Mesenchymal stem cell (in vitro differentiated cells and primary cell): ENCODE measurements at regions not wholly inside any gene's neighbourhood (a gene's known extent, or its start where the extent isn't known, plus 50 kb on each side); places are given as distances from the start of the nearest gene placed in this dataset.

ENCODE experiments used
- DNase-seq: peaks from one replicate; pipeline ENCODE4 v3.0.0-alpha.2; 2013
- H2AFZ ChIP-seq: one replicate; pipeline ENCODE4 v1.6.1; 2013; ENCODE audit warnings: low read depth, mild to moderate bottlenecking, control low read depth, inconsistent platforms, low read length, moderate library complexity
- H2AK5ac ChIP-seq: 2 replicates; pipeline ENCODE4 v1.6.1; 2013; ENCODE audit warnings: low read length, moderate library complexity, mild to moderate bottlenecking, inconsistent platforms; ENCODE audit not compliant: severe bottlenecking
- H2BK120ac ChIP-seq: one replicate; pipeline ENCODE4 v1.6.1; 2013; ENCODE audit warnings: low read depth, mild to moderate bottlenecking, inconsistent platforms, low read length, moderate library complexity
- H2BK12ac ChIP-seq, 2 experiments: one replicate each; pipeline ENCODE4 v1.6.1; 2013; ENCODE audit warnings: inconsistent platforms in 2 of 2, low read length in 2 of 2, mild to moderate bottlenecking in 2 of 2, moderate library complexity in 2 of 2, control low read depth in 1 of 2
- H2BK15ac ChIP-seq: one replicate; pipeline ENCODE4 v1.6.1; 2013; ENCODE audit warnings: mild to moderate bottlenecking, low read depth, inconsistent platforms; ENCODE audit not compliant: poor library complexity, severe bottlenecking
- H2BK5ac ChIP-seq: 2 replicates; pipeline ENCODE4 v1.6.1; 2013; ENCODE audit warnings: low read depth, mild to moderate bottlenecking, low read length, control low read depth, inconsistent platforms; ENCODE audit not compliant: poor library complexity, severe bottlenecking
- H3K14ac ChIP-seq, 2 experiments: one replicate each; pipeline ENCODE4 v1.6.1; 2013; ENCODE audit warnings: inconsistent platforms in 2 of 2, low read length in 2 of 2, control low read depth in 1 of 2, mild to moderate bottlenecking in 1 of 2, moderate library complexity in 1 of 2
- H3K18ac ChIP-seq, 2 experiments: one replicate each; pipeline ENCODE4 v1.6.1; 2013; ENCODE audit warnings: inconsistent platforms in 2 of 2, low read length in 2 of 2, control low read depth in 1 of 2, low read depth in 1 of 2, mild to moderate bottlenecking in 1 of 2
- H3K23ac ChIP-seq, 2 experiments: one replicate each; pipeline ENCODE4 v1.6.1; 2013; ENCODE audit warnings: inconsistent platforms in 2 of 2, low read length in 2 of 2, mild to moderate bottlenecking in 2 of 2, moderate library complexity in 2 of 2, control low read depth in 1 of 2
- H3K27ac ChIP-seq: 2 replicates; pipeline ENCODE4 v1.5.1; 2013; ENCODE audit warnings: mild to moderate bottlenecking, moderate library complexity, low read length, control low read depth, inconsistent platforms; ENCODE audit not compliant: poor library complexity, severe bottlenecking
- H3K27me3 ChIP-seq, 2 experiments: 2 replicates each; pipeline versions ENCODE4 v1.6.1 to v1.7.0; 2013; ENCODE audit warnings: low read length in 2 of 2, mild to moderate bottlenecking in 2 of 2, moderate library complexity in 2 of 2, control low read depth in 1 of 2, inconsistent platforms in 1 of 2; ENCODE audit not compliant: control insufficient read depth in 1 of 2, insufficient read depth in 1 of 2
- H3K36me3 ChIP-seq, 2 experiments: 2 replicates each; pipeline versions ENCODE4 v1.6.1 to v1.7.0; 2013; ENCODE audit warnings: low read length in 2 of 2, control low read depth in 1 of 2, inconsistent platforms in 1 of 2, low read depth in 1 of 2, mild to moderate bottlenecking in 1 of 2; ENCODE audit not compliant: insufficient read depth in 2 of 2, control insufficient read depth in 1 of 2
- H3K4ac ChIP-seq, 2 experiments: one replicate each; pipeline ENCODE4 v1.6.1; 2013; ENCODE audit warnings: inconsistent platforms in 2 of 2, low read length in 2 of 2, mild to moderate bottlenecking in 2 of 2, moderate library complexity in 2 of 2, control low read depth in 1 of 2, low read depth in 1 of 2
- H3K4me1 ChIP-seq: 2 replicates; pipeline ENCODE4 v1.6.1; 2013; ENCODE audit warnings: low read depth, low read length, control low read depth; ENCODE audit not compliant: control insufficient read depth, insufficient read depth
- H3K4me2 ChIP-seq: 2 replicates; pipeline ENCODE4 v1.6.1; 2013; ENCODE audit warnings: low read length, mild to moderate bottlenecking, inconsistent platforms; ENCODE audit not compliant: poor library complexity, severe bottlenecking
- H3K4me3 ChIP-seq, 2 experiments: 2 replicates each; pipeline versions ENCODE4 v1.5.1 to v1.7.0; 2013; ENCODE audit warnings: low read length in 2 of 2, mild to moderate bottlenecking in 2 of 2, control low read depth in 1 of 2, low read depth in 1 of 2; ENCODE audit not compliant: insufficient read depth in 1 of 2
- H3K79me1 ChIP-seq: replicated peaks from 2 replicates; pipeline ENCODE4 v1.6.1; 2013; ENCODE audit warnings: mild to moderate bottlenecking, control low read depth, low read length, inconsistent platforms; ENCODE audit not compliant: poor library complexity, severe bottlenecking
- H3K9ac ChIP-seq: 2 replicates; pipeline ENCODE4 v1.7.0; 2013; ENCODE audit warnings: mild to moderate bottlenecking, low read length, moderate library complexity
- H3K9me3 ChIP-seq: 2 replicates; pipeline ENCODE4 v1.7.0; 2013; ENCODE audit warnings: mild to moderate bottlenecking, low read length; ENCODE audit not compliant: control insufficient read depth
- H4K8ac ChIP-seq: one replicate; pipeline ENCODE4 v1.6.1; 2013; ENCODE audit warnings: inconsistent platforms, mild to moderate bottlenecking, low read length, moderate library complexity
- H4K91ac ChIP-seq: one replicate; pipeline ENCODE4 v1.6.1; 2013; ENCODE audit warnings: mild to moderate bottlenecking, low read length, inconsistent platforms
- WGBS: methylation state at CpG from one replicate; pipeline ENCODE4 v1.1.7; 2013; ENCODE audit warnings: mixed read lengths; 5-methylcytosine and 5-hydroxymethylcytosine counted together

DNA sequence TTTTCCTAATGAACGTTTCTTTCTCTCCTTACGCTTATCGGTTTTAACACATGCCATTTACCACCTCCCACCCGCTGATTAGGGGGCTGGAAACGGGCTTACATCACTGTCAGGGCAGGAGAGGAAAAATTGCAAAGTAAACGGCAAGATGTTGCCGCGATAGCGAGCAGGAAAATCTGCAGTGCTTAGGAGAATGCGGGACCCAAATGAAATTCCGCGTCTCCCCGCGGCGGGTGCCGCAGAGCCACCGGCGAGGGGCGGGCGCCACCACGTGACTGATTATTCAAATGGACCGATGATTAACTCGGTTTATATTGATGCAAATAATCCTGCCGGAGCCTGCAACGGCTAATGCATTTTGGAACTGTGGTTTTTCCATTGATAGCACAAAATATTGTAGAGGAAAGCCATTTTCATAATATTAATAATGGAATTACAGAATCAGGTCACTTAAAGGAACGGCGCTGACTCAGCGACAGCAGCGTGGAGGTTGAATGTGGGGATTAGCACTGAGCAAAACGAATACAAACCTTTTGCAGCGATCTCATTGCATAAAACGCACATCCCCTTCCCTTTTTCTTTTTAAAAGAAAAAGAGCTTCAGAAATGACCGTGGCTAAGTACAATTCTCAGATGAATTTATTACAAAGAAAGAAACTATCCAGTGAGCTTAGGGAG lies 224.2 kb downstream of the STIM2 start:
- Histone ChIP-seq H3K79me1 (no peaks in the 10 kb centered on the region), H3K4me3 (peak overlapping the region; percentile 8 to 76), H3K18ac (no peak overlapping the region)

DNA sequence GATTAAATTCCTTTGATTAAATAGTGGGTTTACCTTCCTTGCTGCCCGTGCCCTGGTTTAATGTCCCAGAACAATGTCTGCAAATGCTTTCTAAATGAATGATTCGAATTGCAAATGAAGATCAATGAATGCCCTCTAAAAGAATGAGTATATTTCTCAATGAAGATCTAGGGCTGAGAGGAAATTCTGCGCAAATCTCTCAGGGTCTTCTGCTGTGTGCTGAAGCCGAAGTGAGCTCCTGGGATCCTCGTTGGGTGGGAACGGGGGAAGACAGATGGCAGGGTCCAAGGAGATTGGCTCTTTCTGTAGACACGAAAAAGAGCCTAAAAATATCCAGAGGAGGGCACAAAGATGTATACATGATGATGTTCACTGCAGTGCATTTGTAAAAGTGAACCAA lies 224.8 kb downstream of the STIM2 start:
- H3K23ac ChIP-seq, result no peak overlapping the region
- H3K4me2 ChIP-seq, result no peak overlapping the region
- H4K91ac ChIP-seq, result no peak overlapping the region
- WGBS, result 57% methylated on average over 7 of the region's 7 CpGs
- H2BK12ac ChIP-seq, result no peak overlapping the region
- no peak overlapping the region for H2BK120ac ChIP-seq
- H2BK15ac ChIP-seq, result no peak overlapping the region
- H3K14ac ChIP-seq, result no peak overlapping the region
- peak overlapping the region; percentile 60 for H3K9ac ChIP-seq
- H3K18ac ChIP-seq, result no peak overlapping the region
- no peak overlapping the region for H2AFZ ChIP-seq
- H3K4me3 ChIP-seq, result peak overlapping the region in 1 of 2 experiments; percentile 76
- no peaks in the 10 kb centered on the region for H3K79me1 ChIP-seq
- H3K4me1 ChIP-seq, result peaks cover 2% of the 10 kb centered on the region
- H3K27ac ChIP-seq, result no peak overlapping the region
- H3K27me3 ChIP-seq, result peaks cover 71 to 88% of the 10 kb centered on the region in 2 experiments
- no peak overlapping the region for H3K4ac ChIP-seq
- no peaks in the 10 kb centered on the region for H3K36me3 ChIP-seq
- H4K8ac ChIP-seq, result no peak overlapping the region
- H3K9me3 ChIP-seq, result no peaks in the 10 kb centered on the region
- no peak overlapping the region for H2AK5ac ChIP-seq
- no peak overlapping the region for H2BK5ac ChIP-seq
- DNase-seq, result no peak

More for the DNA sequence above, 224.2 kb downstream of the STIM2 start:
- H2AK5ac ChIP-seq, result no peak overlapping the region
- no peak overlapping the region for H2AFZ ChIP-seq
- peak; percentile 19 for DNase-seq
- no peaks in the 10 kb centered on the region for H3K36me3 ChIP-seq
- no peak overlapping the region for H2BK12ac ChIP-seq
- no peak overlapping the region for H3K4ac ChIP-seq
- no peak overlapping the region for H4K8ac ChIP-seq
- no peaks in the 10 kb centered on the region for H3K9me3 ChIP-seq
- H3K9ac ChIP-seq, result peak overlapping the region; percentile 60
- peak overlapping the region; percentile 63 for H3K4me2 ChIP-seq
- H3K14ac ChIP-seq, result no peak overlapping the region
- peaks cover 71 to 88% of the 10 kb centered on the region in 2 experiments for H3K27me3 ChIP-seq
- no peak overlapping the region for H3K27ac ChIP-seq
- no peak overlapping the region for H4K91ac ChIP-seq
- no peak overlapping the region for H3K23ac ChIP-seq
- H2BK5ac ChIP-seq, result no peak overlapping the region
- no peak overlapping the region for H2BK120ac ChIP-seq
- no peak overlapping the region for H2BK15ac ChIP-seq
- H3K4me1 ChIP-seq, result peaks cover 2% of the 10 kb centered on the region
- WGBS, result 2% methylated on average over 29 of the region's 33 CpGs

DNA sequence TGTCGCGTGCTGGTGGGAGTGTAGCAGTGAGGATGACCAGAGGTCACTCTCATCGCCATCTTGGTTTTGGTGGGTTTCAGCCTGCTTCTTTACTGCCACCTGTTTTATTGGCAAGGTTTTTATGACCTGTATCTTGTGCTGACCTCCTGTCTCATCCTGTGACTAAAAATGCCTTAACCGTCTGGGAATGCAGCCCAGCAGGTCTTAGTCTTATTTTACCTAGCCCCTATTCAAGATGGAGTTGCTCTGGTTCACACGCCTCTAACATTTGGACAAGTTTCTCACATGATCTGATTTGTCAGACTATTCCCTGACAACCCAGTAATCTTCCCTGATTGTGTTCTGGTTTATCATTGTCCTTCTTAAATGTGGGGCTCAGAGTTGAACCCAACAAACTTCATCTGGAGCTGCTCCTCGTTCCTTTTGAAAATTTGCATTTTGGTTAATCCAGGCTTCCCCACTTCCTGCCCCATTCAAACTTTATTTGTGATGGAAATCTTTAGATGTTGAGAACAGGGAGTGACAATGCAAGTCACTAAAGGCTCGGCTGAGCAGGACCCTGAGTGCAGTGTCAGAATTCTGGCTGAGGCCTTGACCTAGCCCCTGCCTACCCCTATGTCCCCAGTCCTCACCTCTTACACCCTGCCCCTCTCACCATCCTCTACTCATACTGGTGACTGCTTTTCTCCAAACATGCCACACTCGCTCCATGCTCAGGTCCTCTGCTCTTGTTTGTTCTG lies 226.8 kb downstream of the STIM2 start:
- H3K4me3 ChIP-seq, result no peak overlapping the region
- H3K18ac ChIP-seq, result no peak overlapping the region
- no peak overlapping the region for H4K91ac ChIP-seq
- WGBS, result 88% methylated on average over 7 of the region's 8 CpGs
- H3K9ac ChIP-seq, result no peak overlapping the region
- peaks cover 69 to 93% of the 10 kb centered on the region in 2 experiments for H3K27me3 ChIP-seq
- no peak overlapping the region for H2AK5ac ChIP-seq
- H3K4ac ChIP-seq, result no peak overlapping the region
- no peak overlapping the region for H3K4me2 ChIP-seq
- no peak overlapping the region for H2BK12ac ChIP-seq
- no peak overlapping the region for H3K14ac ChIP-seq
- no peak overlapping the region for H2BK5ac ChIP-seq
- peaks cover 2% of the 10 kb centered on the region for H3K4me1 ChIP-seq
- no peaks in the 10 kb centered on the region for H3K9me3 ChIP-seq
- DNase-seq, result no peak
- no peak overlapping the region for H3K27ac ChIP-seq
- H3K36me3 ChIP-seq, result no peaks in the 10 kb centered on the region
- H4K8ac ChIP-seq, result no peak overlapping the region
- H2BK120ac ChIP-seq, result no peak overlapping the region
- H3K79me1 ChIP-seq, result no peaks in the 10 kb centered on the region
- H2BK15ac ChIP-seq, result no peak overlapping the region
- no peak overlapping the region for H3K23ac ChIP-seq
- H2AFZ ChIP-seq, result no peak overlapping the region

DNA sequence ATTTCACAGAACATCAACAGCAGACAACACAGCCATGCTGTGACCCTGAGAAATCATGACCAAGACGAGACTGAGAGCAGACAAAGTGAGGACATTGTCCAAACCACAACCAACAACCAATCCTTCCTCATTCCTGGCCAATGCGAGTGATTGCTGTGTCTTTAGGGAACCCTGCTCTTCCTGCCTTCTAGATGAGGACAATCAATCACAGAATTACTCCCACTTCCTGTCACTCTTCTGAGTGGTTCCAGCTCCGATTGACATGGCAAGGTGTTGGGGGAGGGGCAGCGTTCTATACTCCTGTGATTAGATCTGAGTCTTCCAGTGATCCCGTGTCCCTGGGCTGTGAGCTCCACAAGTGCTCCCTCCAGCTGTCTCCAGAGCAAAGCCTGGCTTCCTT lies 227.8 kb downstream of the STIM2 start:
- no peak overlapping the region for H3K14ac ChIP-seq
- WGBS, result 4% methylated on average over 5 of the region's 5 CpGs
- no peak overlapping the region for H3K27ac ChIP-seq
- H2BK5ac ChIP-seq, result no peak overlapping the region
- H3K4me2 ChIP-seq, result no peak overlapping the region
- H3K4me3 ChIP-seq, result no peak overlapping the region
- no peak overlapping the region for H3K9ac ChIP-seq
- no peak overlapping the region for H3K23ac ChIP-seq
- H2BK15ac ChIP-seq, result no peak overlapping the region
- no peak overlapping the region for H2AK5ac ChIP-seq
- no peak overlapping the region for H3K18ac ChIP-seq
- H3K4ac ChIP-seq, result no peak overlapping the region
- no peaks in the 10 kb centered on the region for H3K79me1 ChIP-seq
- peaks cover 66 to 94% of the 10 kb centered on the region in 2 experiments for H3K27me3 ChIP-seq
- no peaks in the 10 kb centered on the region for H3K9me3 ChIP-seq
- no peak overlapping the region for H2AFZ ChIP-seq
- H3K36me3 ChIP-seq, result no peaks in the 10 kb centered on the region
- H2BK12ac ChIP-seq, result no peak overlapping the region
- H4K8ac ChIP-seq, result no peak overlapping the region
- H4K91ac ChIP-seq, result no peak overlapping the region
- H3K4me1 ChIP-seq, result peaks cover 2% of the 10 kb centered on the region
- H2BK120ac ChIP-seq, result no peak overlapping the region
- peak; percentile 3 for DNase-seq
